PC-9 (cell line): ENCODE measurements at regions not wholly inside any gene's neighbourhood (a gene's known extent, or its start where the extent isn't known, plus 50 kb on each side); places are given as distances from the start of the nearest gene placed in this dataset.
"Not testable (repeated sequence)": the region's sequence is repeated elsewhere in the genome, so short reads cannot be mapped to it uniquely, and the experiment has no call there.

ENCODE experiments used
- EZH2 ChIP-seq: fragments of 200-600 bp; sonication (generic); IDR thresholded peaks from 2 replicates; pipeline ENCODE4 v1.8.0; 2017; ENCODE audit warnings: antibody characterized with exemption, low read depth
- TF ChIP-seq, protein P1 (sequence below): fragments of 200-600 bp; sonication (generic); conservative IDR thresholded peaks from 2 replicates; pipeline ENCODE4 v1.6.1; 2017; ENCODE audit warnings: mixed run types, antibody characterized with exemption, mild to moderate bottlenecking, moderate library complexity

DNA sequence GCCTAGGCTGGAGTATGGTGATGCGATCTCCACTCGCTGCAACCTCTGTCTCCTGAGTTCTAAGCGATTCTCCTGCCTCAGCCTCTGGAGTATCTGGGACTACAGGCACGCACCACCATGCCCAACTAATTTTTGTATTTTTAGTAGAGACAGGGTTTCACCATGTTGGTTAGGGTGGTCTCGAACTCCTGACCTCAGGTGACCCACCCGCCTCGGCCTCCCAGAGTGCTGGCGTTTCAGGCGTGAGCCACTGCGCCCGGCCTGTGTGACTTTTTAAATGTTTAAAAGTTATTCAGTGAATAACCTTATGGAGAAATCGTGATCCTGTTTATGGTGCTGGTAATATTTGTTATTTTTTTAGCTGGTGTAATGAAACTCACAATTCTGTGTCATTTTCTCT is 304.6 kb downstream of the PCDH7 start:
- not testable (repeated sequence) for TF ChIP-seq EZH2
- TF ChIP-seq, protein P1, sequence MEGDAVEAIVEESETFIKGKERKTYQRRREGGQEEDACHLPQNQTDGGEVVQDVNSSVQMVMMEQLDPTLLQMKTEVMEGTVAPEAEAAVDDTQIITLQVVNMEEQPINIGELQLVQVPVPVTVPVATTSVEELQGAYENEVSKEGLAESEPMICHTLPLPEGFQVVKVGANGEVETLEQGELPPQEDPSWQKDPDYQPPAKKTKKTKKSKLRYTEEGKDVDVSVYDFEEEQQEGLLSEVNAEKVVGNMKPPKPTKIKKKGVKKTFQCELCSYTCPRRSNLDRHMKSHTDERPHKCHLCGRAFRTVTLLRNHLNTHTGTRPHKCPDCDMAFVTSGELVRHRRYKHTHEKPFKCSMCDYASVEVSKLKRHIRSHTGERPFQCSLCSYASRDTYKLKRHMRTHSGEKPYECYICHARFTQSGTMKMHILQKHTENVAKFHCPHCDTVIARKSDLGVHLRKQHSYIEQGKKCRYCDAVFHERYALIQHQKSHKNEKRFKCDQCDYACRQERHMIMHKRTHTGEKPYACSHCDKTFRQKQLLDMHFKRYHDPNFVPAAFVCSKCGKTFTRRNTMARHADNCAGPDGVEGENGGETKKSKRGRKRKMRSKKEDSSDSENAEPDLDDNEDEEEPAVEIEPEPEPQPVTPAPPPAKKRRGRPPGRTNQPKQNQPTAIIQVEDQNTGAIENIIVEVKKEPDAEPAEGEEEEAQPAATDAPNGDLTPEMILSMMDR: not testable (repeated sequence)
